Ishikawa (cell line): ENCODE measurements at regions not wholly inside any gene's neighbourhood (a gene's known extent, or its start where the extent isn't known, plus 50 kb on each side); places are given as distances from the start of the nearest gene placed in this dataset.

Experiments
- CEBPB ChIP-seq: IDR thresholded peaks from 2 replicates; pipeline ENCODE4 v1.6.1; 2012
- TCF12 ChIP-seq: IDR thresholded peaks from 2 replicates; pipeline ENCODE4 v1.6.1; 2012; ENCODE audit warnings: low read depth
- YY1 ChIP-seq: IDR thresholded peaks from 2 replicates; pipeline ENCODE4 v1.6.1; 2012; ENCODE audit warnings: low read depth

DNA sequence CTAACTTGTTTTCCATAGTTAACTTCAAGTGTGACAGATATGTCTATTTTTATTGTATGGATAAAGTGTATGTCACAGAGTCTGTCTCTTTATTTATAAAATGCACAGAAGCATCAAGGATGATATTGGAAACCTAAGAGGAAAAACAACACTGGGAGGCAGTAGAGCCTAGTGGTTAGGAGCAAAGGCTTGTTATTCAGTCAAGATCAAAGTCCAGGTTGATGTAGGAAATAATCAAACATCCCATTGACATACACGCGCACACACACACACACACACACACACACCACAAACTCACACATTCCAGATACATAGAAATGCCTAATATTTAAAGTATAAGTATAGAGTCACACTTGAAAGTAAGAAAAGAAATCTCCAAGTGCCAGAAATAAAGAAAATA, 206.8 kb downstream of the CHRDL1 start:
- TF ChIP-seq YY1 (no peak), TCF12 (no peak), CEBPB (no peak)
